H9 (cell line): ENCODE measurements at regions not wholly inside any gene's neighbourhood (a gene's known extent, or its start where the extent isn't known, plus 50 kb on each side); places are given as distances from the start of the nearest gene placed in this dataset.

Experiments
- DNase-seq: peaks from one replicate; pipeline ENCODE4 v3.0.0-alpha.2; 2017
- H2AFZ ChIP-seq: one replicate; pipeline ENCODE4 v1.6.1; 2013; ENCODE audit warnings: mild to moderate bottlenecking, low read length, control low read depth, moderate library complexity
- H2AK5ac ChIP-seq: 2 replicates; pipeline ENCODE4 v1.6.1; 2013; ENCODE audit warnings: low read length, control low read depth, mixed read lengths; ENCODE audit not compliant: insufficient read length
- H2BK120ac ChIP-seq: one replicate; pipeline ENCODE4 v1.6.1; 2013; ENCODE audit warnings: low read depth, mild to moderate bottlenecking, low read length, control low read depth, inconsistent platforms; ENCODE audit not compliant: poor library complexity, severe bottlenecking
- H2BK12ac ChIP-seq: 2 replicates; pipeline ENCODE4 v1.6.1; 2013; ENCODE audit warnings: low read length, control low read depth, mixed read lengths, low read depth; ENCODE audit not compliant: insufficient read length
- H2BK15ac ChIP-seq: 2 replicates; pipeline ENCODE4 v1.6.1; 2013; ENCODE audit warnings: low read depth, low read length, control low read depth
- H2BK20ac ChIP-seq: one replicate; pipeline ENCODE4 v1.6.1; 2013; ENCODE audit warnings: low read depth, mild to moderate bottlenecking, low read length, control low read depth, inconsistent platforms; ENCODE audit not compliant: poor library complexity, severe bottlenecking
- H2BK5ac ChIP-seq: 2 replicates; pipeline ENCODE4 v1.6.1; 2013; ENCODE audit warnings: low read length, control low read depth, mixed read lengths; ENCODE audit not compliant: insufficient read length
- H3K14ac ChIP-seq: 2 replicates; pipeline ENCODE4 v1.6.1; 2013; ENCODE audit warnings: low read length, control low read depth; ENCODE audit not compliant: insufficient read depth
- H3K18ac ChIP-seq: 2 replicates; pipeline ENCODE4 v1.6.1; 2013; ENCODE audit warnings: low read depth, mild to moderate bottlenecking, mixed read lengths, low read length, control low read depth; ENCODE audit not compliant: insufficient read length
- H3K23ac ChIP-seq: 2 replicates; pipeline ENCODE4 v1.6.1; 2013; ENCODE audit warnings: low read length, control low read depth, mixed read lengths, low read depth; ENCODE audit not compliant: insufficient read length
- H3K23me2 ChIP-seq: 2 replicates; pipeline ENCODE4 v1.6.1; 2013; ENCODE audit warnings: low read depth, mild to moderate bottlenecking, mixed read lengths, low read length, control low read depth; ENCODE audit not compliant: insufficient read length, poor library complexity, severe bottlenecking
- H3K27ac ChIP-seq: 2 replicates; pipeline ENCODE4 v1.5.1; 2013; ENCODE audit warnings: low read length, control low read depth, mixed read lengths, low read depth; ENCODE audit not compliant: insufficient read length
- H3K27me3 ChIP-seq: 2 replicates; pipeline ENCODE4 v1.6.1; 2013; ENCODE audit warnings: low read length, control low read depth, inconsistent platforms; ENCODE audit not compliant: insufficient read depth
- H3K4ac ChIP-seq: 2 replicates; pipeline ENCODE4 v1.6.1; 2013; ENCODE audit warnings: low read depth, mild to moderate bottlenecking, control low read depth, inconsistent platforms, low read length, moderate library complexity
- H3K4me1 ChIP-seq: 2 replicates; pipeline ENCODE4 v1.6.1; 2013; ENCODE audit warnings: low read length, control low read depth, inconsistent platforms; ENCODE audit not compliant: insufficient read depth
- H3K4me2 ChIP-seq: 2 replicates; pipeline ENCODE4 v1.6.1; 2013; ENCODE audit warnings: low read length, control low read depth, mixed read lengths; ENCODE audit not compliant: insufficient read length, insufficient read depth
- H3K56ac ChIP-seq: 2 replicates; pipeline ENCODE4 v1.6.1; 2013; ENCODE audit warnings: low read depth, mild to moderate bottlenecking, mixed read lengths, low read length, control low read depth; ENCODE audit not compliant: insufficient read length
- H3K79me1 ChIP-seq: 2 replicates; pipeline ENCODE4 v1.6.1; 2013; ENCODE audit warnings: low read depth, mild to moderate bottlenecking, moderate library complexity, low read length, control low read depth, inconsistent platforms; ENCODE audit not compliant: insufficient read depth, poor library complexity, severe bottlenecking
- H3K79me2 ChIP-seq: 2 replicates; pipeline ENCODE4 v1.6.1; 2013; ENCODE audit warnings: low read length, control low read depth, inconsistent platforms; ENCODE audit not compliant: insufficient read depth
- H3K9ac ChIP-seq: 2 replicates; pipeline ENCODE4 v1.6.1; 2013; ENCODE audit warnings: low read length, control low read depth, mixed read lengths; ENCODE audit not compliant: insufficient read length; ENCODE audit errors: extremely low read depth
- H3K9me3 ChIP-seq: one replicate; pipeline ENCODE4 v1.6.1; 2013; ENCODE audit warnings: low read depth, low read length, inconsistent platforms; ENCODE audit not compliant: control insufficient read depth
- H3T11ph ChIP-seq: one replicate; pipeline ENCODE4 v1.6.1; 2013; ENCODE audit warnings: mild to moderate bottlenecking, low read length, control low read depth, inconsistent platforms
- H4K20me1 ChIP-seq: one replicate; pipeline ENCODE4 v1.6.1; 2013; ENCODE audit not compliant: control insufficient read depth, insufficient read length, insufficient read depth
- H4K5ac ChIP-seq: 2 replicates; pipeline ENCODE4 v1.6.1; 2013; ENCODE audit warnings: low read depth, mild to moderate bottlenecking, mixed read lengths, low read length, control low read depth; ENCODE audit not compliant: insufficient read length
- H4K8ac ChIP-seq: replicated peaks from 2 replicates; pipeline ENCODE4 v1.6.1; 2013; ENCODE audit warnings: low read length, control low read depth, mixed read lengths, low read depth; ENCODE audit not compliant: insufficient read length
- H4K91ac ChIP-seq: 2 replicates; pipeline ENCODE4 v1.6.1; 2013; ENCODE audit warnings: low read depth, mild to moderate bottlenecking, moderate library complexity, mixed read lengths, low read length, control low read depth; ENCODE audit not compliant: insufficient read length
- H3K27ac Mint-ChIP-seq, 3 experiments: 2 replicates in 2 of 3; 3 replicates in 1 of 3; pipeline ENCODE4 v1.8.0; 2020 to 2021; ENCODE audit warnings: mixed read lengths in 3 of 3, mild to moderate bottlenecking in 1 of 3, moderate library complexity in 1 of 3
- H3K27me3 Mint-ChIP-seq: 2 replicates; pipeline ENCODE4 v1.8.0; 2021; ENCODE audit warnings: low read depth, mild to moderate bottlenecking, moderate library complexity, mixed read lengths
- H3K36me3 Mint-ChIP-seq, 3 experiments: 2 replicates in 2 of 3; 3 replicates in 1 of 3; pipeline ENCODE4 v1.8.0; 2020 to 2021; ENCODE audit warnings: low read depth in 3 of 3, mixed read lengths in 3 of 3; ENCODE audit not compliant: insufficient read depth in 1 of 3
- H3K4me1 Mint-ChIP-seq, 2 experiments: 2 replicates each; pipeline ENCODE4 v1.8.0; 2020; ENCODE audit warnings: mixed read lengths in 2 of 2
- H3K4me3 Mint-ChIP-seq, 2 experiments: 2 replicates in 1 of 2; 3 replicates in 1 of 2; pipeline ENCODE4 v1.8.0; 2020 to 2021; ENCODE audit warnings: mild to moderate bottlenecking in 2 of 2, mixed read lengths in 2 of 2, moderate library complexity in 1 of 2
- H3K9me3 Mint-ChIP-seq, 2 experiments: 2 replicates in 1 of 2; 3 replicates in 1 of 2; pipeline ENCODE4 v1.8.0; 2020; ENCODE audit warnings: mild to moderate bottlenecking in 2 of 2, mixed read lengths in 2 of 2, moderate library complexity in 1 of 2
- CTCF ChIP-seq: fragments of 200-600 bp; sonication (generic); conservative IDR thresholded peaks from 3 replicates; pipeline ENCODE4 v1.8.0; 2021; ENCODE audit warnings: antibody characterized with exemption, mild to moderate bottlenecking
- WGBS: extraction: QIAGEN DNeasy Blood & Tissue Kit; methylation state at CpG from one replicate; pipeline ENCODE4 v1.1.7; 2013; ENCODE audit warnings: missing lambda C conversion rate, low lambda C conversion rate, mixed read lengths; ENCODE audit not compliant: insufficient read length; ENCODE audit errors: extremely low coverage; 5-methylcytosine and 5-hydroxymethylcytosine counted together

DNA sequence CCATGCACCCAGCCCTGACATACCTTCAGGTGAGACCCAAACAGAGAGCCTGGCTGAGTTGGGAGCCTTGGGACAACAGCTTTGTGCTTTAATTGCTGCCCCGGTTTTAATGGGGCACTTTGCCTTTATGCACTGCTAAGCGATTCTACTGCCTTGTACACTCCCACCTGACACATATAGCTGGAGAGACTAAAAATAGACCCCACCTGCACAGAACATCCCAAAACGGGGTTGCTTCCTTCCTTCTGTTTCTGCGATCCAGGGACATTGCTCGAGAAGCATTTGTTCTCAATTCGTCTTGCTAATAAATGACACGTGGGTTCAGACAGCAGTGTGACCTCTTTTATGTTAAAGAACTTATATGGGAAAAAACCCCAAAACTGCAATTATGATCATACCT is 258.8 kb upstream of the MYO3A start:
- no peak for TF ChIP-seq CTCF
- Mint-ChIP-seq H3K27me3 (no peaks in the 10 kb centered on the region), H3K27ac (no peak overlapping the region), H3K36me3 (peaks cover 3 to 7% (median 6%) of the 10 kb centered on the region in 3 experiments; a peak in 5 of 7 replicates), H3K4me1 (peaks cover 3 to 5% of the 10 kb centered on the region in 2 experiments; a peak in 2 of 4 replicates), H3K9me3 (peaks cover 6 to 9% of the 10 kb centered on the region in 2 experiments), H3K4me3 (no peak overlapping the region)
- DNase-seq = no peak
- Histone ChIP-seq H3T11ph (no peak overlapping the region), H2BK15ac (no peak overlapping the region), H2BK120ac (no peak overlapping the region), H4K5ac (no peak overlapping the region), H3K23ac (no peak overlapping the region), H3K18ac (no peak overlapping the region), H4K20me1 (no peaks in the 10 kb centered on the region), H3K23me2 (no peaks in the 10 kb centered on the region), H3K9ac (no peak overlapping the region), H3K4ac (no peak overlapping the region), H2BK5ac (no peak overlapping the region), H2AFZ (no peak overlapping the region), H2BK20ac (no peak overlapping the region), H3K4me1 (no peaks in the 10 kb centered on the region), H3K9me3 (no peaks in the 10 kb centered on the region), H3K27me3 (no peaks in the 10 kb centered on the region), H3K56ac (no peak overlapping the region), H4K8ac (no peak overlapping the region), H3K79me1 (no peaks in the 10 kb centered on the region), H3K4me2 (no peak overlapping the region), H3K79me2 (no peaks in the 10 kb centered on the region), H4K91ac (no peak overlapping the region), H3K14ac (no peak overlapping the region), H2BK12ac (no peak overlapping the region), H3K27ac (no peak overlapping the region), H2AK5ac (no peak overlapping the region)
- no CpG with 5 or more reads among the region's 7 CpGs for WGBS
